Endothelial cell of umbilical vein (primary cell): ENCODE measurements at regions not wholly inside any gene's neighbourhood (a gene's known extent, or its start where the extent isn't known, plus 50 kb on each side); places are given as distances from the start of the nearest gene placed in this dataset.

ENCODE experiments used
- BruUV-seq: library from RNA; stranded (reverse); fragments of 400-500 nt; replicated peaks from 2 replicates; lab custom pipeline; 2021; lab: Mats Ljungman, UMichigan
- CTCF ChIA-PET: fragments of 300-600, 350-600 bp; sonication (Branson Sonifier 250); formaldehyde crosslinking; loops from one replicate; lab custom pipeline; 2021; ENCODE audit warnings: antibody characterized with exemption, inconsistent platforms; lab: Charles Lee
- POLR2A ChIA-PET: fragments of 300-600, 350-600 bp; sonication (Branson Sonifier 250); formaldehyde crosslinking; loops from one replicate; lab custom pipeline; 2021; ENCODE audit warnings: antibody characterized with exemption, inconsistent platforms; lab: Charles Lee
- DNase-seq: peaks from one replicate; pipeline ENCODE4 v3.0.0-alpha.2; 2011; ENCODE audit warnings: low read depth, low spot score
- FAIRE-seq: peaks from 2 replicates; lab custom pipeline; 2011; peaks lifted over from hg19 to GRCh38; lab: Jason Lieb, UNC
- H2AFZ ChIP-seq: 2 replicates; pipeline ENCODE4 v1.6.0; 2012; ENCODE audit warnings: low read depth, low read length, control low read depth, inconsistent platforms
- H3K27ac ChIP-seq: 2 replicates; pipeline ENCODE4 v1.5.1; 2011; ENCODE audit warnings: low read depth, mild to moderate bottlenecking, control low read depth, low read length, moderate library complexity; ENCODE audit not compliant: insufficient read depth
- H3K27me3 ChIP-seq, 2 experiments: 2 replicates each; pipeline versions ENCODE4 v1.6.0 to v1.6.1; 2011; ENCODE audit warnings: low read length in 2 of 2, mixed read lengths in 1 of 2; ENCODE audit not compliant: control insufficient read depth in 2 of 2, insufficient read depth in 2 of 2
- H3K36me3 ChIP-seq, 2 experiments: 2 replicates in 1 of 2; 3 replicates in 1 of 2; pipeline ENCODE4 v1.5.1; 2011; ENCODE audit warnings: low read length in 2 of 2, mild to moderate bottlenecking in 1 of 2, moderate library complexity in 1 of 2; ENCODE audit not compliant: control insufficient read depth in 2 of 2, insufficient read depth in 2 of 2; ENCODE audit errors: extremely low read depth in 1 of 2
- H3K4me1 ChIP-seq: 3 replicates; pipeline ENCODE4 v1.5.1; 2011; ENCODE audit warnings: mild to moderate bottlenecking, low read length; ENCODE audit not compliant: control insufficient read depth, insufficient read depth; ENCODE audit errors: extremely low read depth
- H3K4me2 ChIP-seq: 2 replicates; pipeline ENCODE4 v1.6.1; 2011; ENCODE audit warnings: low read length, control low read depth, mixed read lengths; ENCODE audit not compliant: insufficient read depth
- H3K4me3 ChIP-seq, 3 experiments: fragments of 200-600 bp in 1 of 3; sonication (generic), shearing (Covaris generic) in 1 of 3; replicated peaks in 1 of 3; 2 replicates each; pipeline ENCODE4 v1.5.1; 2011 to 2016; ENCODE audit warnings: control low read depth in 3 of 3, low read length in 3 of 3, mild to moderate bottlenecking in 2 of 3, inconsistent platforms in 1 of 3, low read depth in 1 of 3, moderate library complexity in 1 of 3; ENCODE audit not compliant: insufficient read depth in 1 of 3
- H3K79me2 ChIP-seq: 2 replicates; pipeline ENCODE4 v1.6.0; 2012; ENCODE audit warnings: low read length, inconsistent platforms; ENCODE audit not compliant: control insufficient read depth, insufficient read depth
- H3K9ac ChIP-seq: replicated peaks from 2 replicates; pipeline ENCODE3; 2011; ENCODE audit warnings: low read length, control low read depth; ENCODE audit not compliant: insufficient read depth; ENCODE audit errors: extremely low read depth
- H3K9me1 ChIP-seq: replicated peaks from 3 replicates; pipeline ENCODE4 v1.6.0; 2011; ENCODE audit warnings: mild to moderate bottlenecking, low read length; ENCODE audit not compliant: control insufficient read depth, insufficient read depth; ENCODE audit errors: extremely low read depth
- H3K9me3 ChIP-seq: replicated peaks from 2 replicates; pipeline ENCODE4 v1.5.1; 2012; ENCODE audit warnings: low read length, inconsistent platforms; ENCODE audit not compliant: control insufficient read depth, insufficient read depth
- H4K20me1 ChIP-seq: replicated peaks from 2 replicates; pipeline ENCODE3; 2011; ENCODE audit warnings: mild to moderate bottlenecking, low read length; ENCODE audit not compliant: control insufficient read depth, insufficient read depth; ENCODE audit errors: extremely low read depth
- FOS ChIP-seq: IDR thresholded peaks from 2 replicates; pipeline ENCODE4 v1.6.1; 2011; ENCODE audit warnings: mild to moderate bottlenecking, low read length, moderate library complexity, borderline replicate concordance; ENCODE audit not compliant: insufficient read depth
- GATA2 ChIP-seq: IDR thresholded peaks from 2 replicates; pipeline ENCODE4 v1.7.0; 2011; ENCODE audit warnings: low read depth, mild to moderate bottlenecking, moderate library complexity, mixed read lengths, low read length; ENCODE audit not compliant: insufficient read length, insufficient read depth
- JUN ChIP-seq: IDR thresholded peaks from 2 replicates; pipeline ENCODE4 v1.6.1; 2011; ENCODE audit warnings: borderline replicate concordance, low read depth; ENCODE audit not compliant: insufficient read length, insufficient read depth
- POLR2A ChIP-seq: IDR thresholded peaks from 2 replicates; pipeline ENCODE4 v1.6.1; 2012; ENCODE audit warnings: low read depth, mild to moderate bottlenecking, control low read depth, low read length
- POLR2AphosphoS5 ChIP-seq: IDR thresholded peaks from 2 replicates; pipeline ENCODE4 v1.6.1; 2012; ENCODE audit warnings: low read depth, mild to moderate bottlenecking, control low read depth, low read length, moderate library complexity; ENCODE audit not compliant: insufficient read depth
- dilution Hi-C: fragments of 300-500 bp; cut with MboI; formaldehyde crosslinking; loops from one replicate; pipeline ENCODE4 v1.15.0; 2019; ENCODE audit warnings: low sequenced_read_pairs; ENCODE audit not compliant: extremely low pct_ligation_motif_present
- intact Hi-C: fragments of 100-400 bp; cut with micrococcal nuclease; formaldehyde crosslinking; loops from one replicate; pipeline ENCODE4 v1.10.0; 2022
- TF ChIP-seq, protein P1 (sequence below): IDR thresholded peaks from 2 replicates; pipeline ENCODE4 v1.6.1; 2011; ENCODE audit not compliant: insufficient read depth, insufficient read length

DNA sequence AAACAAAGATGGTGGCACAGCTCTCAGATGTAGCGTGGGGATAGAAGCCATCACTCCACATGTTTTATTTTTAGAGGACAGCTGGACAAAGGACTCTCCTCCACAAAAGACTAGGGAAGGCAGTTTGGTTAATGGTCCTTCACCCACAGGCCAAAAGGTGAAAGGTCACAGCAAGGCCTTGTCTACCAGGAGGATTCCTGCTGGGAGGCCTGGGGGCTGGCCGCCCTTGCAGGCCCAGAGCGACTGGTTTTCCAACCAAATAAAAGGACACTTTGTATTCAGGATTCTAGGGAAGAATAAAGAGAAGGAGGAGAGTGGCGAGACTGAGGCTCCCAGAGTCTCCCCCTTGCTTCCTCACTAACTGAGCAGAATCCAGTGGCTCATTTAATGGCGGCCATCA lies 94.3 kb downstream of the AXIN2 start:
- Histone ChIP-seq H3K9ac (no peak overlapping the region), H3K4me2 (no peak overlapping the region), H3K36me3 (no peaks in the 10 kb centered on the region), H4K20me1 (no peaks in the 10 kb centered on the region), H3K79me2 (no peaks in the 10 kb centered on the region), H3K9me1 (no peaks in the 10 kb centered on the region), H3K4me1 (no peaks in the 10 kb centered on the region), H2AFZ (no peak overlapping the region), H3K27me3 (peaks cover 2% of the 10 kb centered on the region in 2 experiments), H3K27ac (no peak overlapping the region), H3K9me3 (no peaks in the 10 kb centered on the region), H3K4me3 (no peak overlapping the region)
- intact Hi-C loops (no loop called here), dilution Hi-C loops (no loop called here)
- DNase-seq: no peak
- FAIRE-seq: no peak
- BruUV-seq: no TSS peak
- TF ChIP-seq GATA2: no peak
- no peak for TF ChIP-seq POLR2A
- ChIA-PET CTCF (no interaction called here), POLR2A (no interaction called here)

DNA sequence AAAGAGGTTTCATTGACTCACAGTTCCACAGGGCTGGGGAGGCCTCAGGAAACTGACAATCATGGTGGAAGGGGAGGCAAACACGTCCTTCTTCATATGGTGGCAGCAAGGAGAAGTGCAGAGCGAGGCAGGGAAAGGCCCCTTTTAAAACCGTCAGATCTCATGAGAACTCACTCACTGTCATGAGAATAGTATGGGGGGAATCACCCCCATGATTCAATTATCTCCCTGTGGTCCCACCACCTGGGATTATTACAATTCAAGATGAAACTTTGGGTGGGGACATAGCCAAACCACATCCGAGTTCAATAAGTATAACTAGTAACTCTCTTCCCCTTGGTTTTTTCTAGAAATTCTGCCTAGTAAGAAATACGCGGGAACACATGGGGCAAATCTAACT lies 94.9 kb downstream of the AXIN2 start:
- H3K4me2 ChIP-seq: no peak overlapping the region
- H3K36me3 ChIP-seq: no peaks in the 10 kb centered on the region
- peaks cover 2% of the 10 kb centered on the region in 2 experiments for H3K27me3 ChIP-seq
- no peaks in the 10 kb centered on the region for H3K79me2 ChIP-seq
- BruUV-seq: no TSS peak
- H3K9me1 ChIP-seq: no peaks in the 10 kb centered on the region
- H3K9ac ChIP-seq: no peak overlapping the region
- H2AFZ ChIP-seq: no peak overlapping the region
- ChIA-PET CTCF (no interaction called here), POLR2A (no interaction called here)
- H3K27ac ChIP-seq: no peak overlapping the region
- H3K9me3 ChIP-seq: no peaks in the 10 kb centered on the region
- dilution Hi-C loops: no loop called here
- FAIRE-seq (no peak), DNase-seq (no peak)
- no peak for TF ChIP-seq FOS
- no peak for TF ChIP-seq POLR2AphosphoS5
- TF ChIP-seq JUN: no peak
- no peak for TF ChIP-seq GATA2
- TF ChIP-seq, protein P1, sequence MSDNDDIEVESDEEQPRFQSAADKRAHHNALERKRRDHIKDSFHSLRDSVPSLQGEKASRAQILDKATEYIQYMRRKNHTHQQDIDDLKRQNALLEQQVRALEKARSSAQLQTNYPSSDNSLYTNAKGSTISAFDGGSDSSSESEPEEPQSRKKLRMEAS: no peak
- intact Hi-C loops: no loop called here
- no peak overlapping the region for H3K4me3 ChIP-seq
- no peaks in the 10 kb centered on the region for H4K20me1 ChIP-seq
- H3K4me1 ChIP-seq: no peaks in the 10 kb centered on the region
